Gastrocnemius medialis (tissue), 4 donors: ENCODE measurements at regions not wholly inside any gene's neighbourhood (a gene's known extent, or its start where the extent isn't known, plus 50 kb on each side); places are given as distances from the start of the nearest gene placed in this dataset.

ENCODE experiments used
- ATAC-seq, 2 donors: fragments of 150-250 bp; one replicate each; pipeline ENCODE4 v1.9.1; 2016
- DNase-seq, 2 donors: peaks; one replicate each; pipeline ENCODE4 v3.0.0-alpha.2; 2019
- H3K27ac ChIP-seq, 4 donors: fragments of 200-600 bp; sonication (generic); 1 replicate in 1 of 4; 2 replicates in 3 of 4; pipeline ENCODE4 v1.5.1; 2016 to 2018; ENCODE audit warnings: mild to moderate bottlenecking in 2 of 4, moderate library complexity in 1 of 4
- H3K27me3 ChIP-seq, 3 donors: fragments of 200-600 bp; sonication (generic) in 2 of 3; 1 replicate in 1 of 3; 2 replicates in 2 of 3; pipeline versions ENCODE4 v1.5.1 to v1.6.0; 2016 to 2019; ENCODE audit warnings: mild to moderate bottlenecking in 1 of 3, moderate library complexity in 1 of 3
- H3K36me3 ChIP-seq, 2 donors: fragments of 200-600 bp; sonication (generic) in 1 of 2; one replicate each; pipeline ENCODE4 v1.5.1; 2017 to 2018
- H3K4me1 ChIP-seq, 2 donors: fragments of 200-600 bp; sonication (generic) in 1 of 2; one replicate each; pipeline ENCODE4 v1.5.1; 2016 to 2017; ENCODE audit warnings: mild to moderate bottlenecking in 2 of 2
- H3K4me3 ChIP-seq, 4 donors: fragments of 200-600 bp; sonication (generic) in 3 of 4; 1 replicate in 1 of 4; 2 replicates in 3 of 4; pipeline ENCODE4 v1.5.1; 2016 to 2019; ENCODE audit warnings: mild to moderate bottlenecking in 2 of 4
- H3K9me3 ChIP-seq, 3 donors: fragments of 200-600 bp; sonication (generic) in 2 of 3; 1 replicate in 1 of 3; 2 replicates in 2 of 3; pipeline ENCODE4 v1.5.1; 2016 to 2019
- CTCF ChIP-seq, 5 experiments: fragments of 450-650 bp in 3 of 5; fragments of 200-600 bp in 2 of 5; sonication (generic) in 2 of 5; IDR thresholded peaks in 4 of 5; conservative IDR thresholded peaks in 1 of 5; 1 replicate in 4 of 5; 2 replicates in 1 of 5; pipeline ENCODE4 v1.5.1; 2016 to 2019; ENCODE audit warnings: antibody characterized with exemption in 5 of 5, mild to moderate bottlenecking in 3 of 5, moderate library complexity in 3 of 5
- POLR2A ChIP-seq, 2 donors: fragments of 450-650 bp; IDR thresholded peaks; one replicate each; pipeline ENCODE4 v1.6.1; 2017; ENCODE audit warnings: antibody characterized with exemption in 2 of 2, mild to moderate bottlenecking in 2 of 2, moderate library complexity in 2 of 2
- in situ Hi-C, 4 donors: fragments of 200-750 bp; cut with MboI; loops; one replicate each; pipeline versions ENCODE4 v1.15.0 to v1.8.0; 2017; ENCODE audit warnings: low sequenced_read_pairs in 4 of 4
- intact Hi-C: fragments of 100-400 bp; cut with DNase I; formaldehyde crosslinking; loops from one replicate; pipeline ENCODE4 v1.15.1; 2023; ENCODE audit warnings: low total_unique reads

GRCh38 chr3:182245059-182245458 lies 533.3 kb downstream of the SOX2 start:
- ATAC-seq (no peak), DNase-seq (no peak)
- Histone ChIP-seq H3K4me1 (no peaks in the 10 kb centered on the region), H3K27ac (no peak overlapping the region), H3K27me3 (no peaks in the 10 kb centered on the region), H3K36me3 (no peaks in the 10 kb centered on the region), H3K9me3 (no peaks in the 10 kb centered on the region), H3K4me3 (no peak overlapping the region)
- intact Hi-C loops (no loop called here), in situ Hi-C loops (no loop called here)
- no peak for TF ChIP-seq CTCF (IDR thresholded peaks at IDR 0.05 in 4 of 5, conservative IDR thresholded peaks at IDR 0.05 in 1 of 5)
- no peak for TF ChIP-seq POLR2A (IDR thresholded peaks at IDR 0.05)

- Histone ChIP-seq H3K36me3 (no peaks in the 10 kb centered on the region), H3K4me3 (no peak overlapping the region), H3K9me3 (no peaks in the 10 kb centered on the region), H3K27me3 (no peaks in the 10 kb centered on the region), H3K27ac (no peak overlapping the region), H3K4me1 (no peaks in the 10 kb centered on the region)
- DNase-seq (no peak), ATAC-seq (no peak)
- TF ChIP-seq CTCF (IDR thresholded peaks at IDR 0.05 in 4 of 5, conservative IDR thresholded peaks at IDR 0.05 in 1 of 5) (no peak), POLR2A (IDR thresholded peaks at IDR 0.05) (no peak)
- intact Hi-C loops: no loop called here
- in situ Hi-C loops: no loop called here
Observed at GRCh38 chr3:182246870-182247269, 535.1 kb downstream of the SOX2 start.

GRCh38 chr3:182248349-182248880 lies 536.7 kb downstream of the SOX2 start:
- no peaks in the 10 kb centered on the region for H3K36me3 ChIP-seq
- DNase-seq: no peak
- TF ChIP-seq POLR2A (IDR thresholded peaks at IDR 0.05): no peak
- TF ChIP-seq CTCF (IDR thresholded peaks at IDR 0.05 in 4 of 5, conservative IDR thresholded peaks at IDR 0.05 in 1 of 5): no peak
- H3K4me3 ChIP-seq: no peak overlapping the region
- no peak overlapping the region for H3K27ac ChIP-seq
- intact Hi-C loops (no loop called here), in situ Hi-C loops (no loop called here)
- no peaks in the 10 kb centered on the region for H3K9me3 ChIP-seq
- no peaks in the 10 kb centered on the region for H3K27me3 ChIP-seq
- H3K4me1 ChIP-seq: no peaks in the 10 kb centered on the region
- ATAC-seq: no peak

- TF ChIP-seq POLR2A (IDR thresholded peaks at IDR 0.05): no peak
- H3K27ac ChIP-seq: no peak overlapping the region
- H3K4me3 ChIP-seq: no peak overlapping the region
- ATAC-seq: no peak
- in situ Hi-C loops (loop anchor here in 2 of 4 donors (10.0 to 25.0 kb wide), 2 partner anchors 541 to 548 kb away; partner anchors contain the start of gene SOX2 (in 1 of the 2)), intact Hi-C loops (no loop called here)
- H3K27me3 ChIP-seq: no peaks in the 10 kb centered on the region
- no peak for DNase-seq
- H3K4me1 ChIP-seq: no peaks in the 10 kb centered on the region
- H3K9me3 ChIP-seq: no peaks in the 10 kb centered on the region
- no peaks in the 10 kb centered on the region for H3K36me3 ChIP-seq
Observed at GRCh38 chr3:182252802-182253201, 540.5 kb upstream of the ATP11B start.

GRCh38 chr3:182255158-182255557 lies 538.1 kb upstream of the ATP11B start:
- TF ChIP-seq CTCF (IDR thresholded peaks at IDR 0.05 in 4 of 5, conservative IDR thresholded peaks at IDR 0.05 in 1 of 5): no peak
- no peak for TF ChIP-seq POLR2A (IDR thresholded peaks at IDR 0.05)
- H3K9me3 ChIP-seq: no peaks in the 10 kb centered on the region
- peaks cover 0 to under 1% (median 0%) of the 10 kb centered on the region in 3 donors for H3K27me3 ChIP-seq
- DNase-seq: no peak
- H3K27ac ChIP-seq: no peak overlapping the region
- intact Hi-C loops (no loop called here), in situ Hi-C loops (loop anchor here in 2 of 4 donors (10.0 to 25.0 kb wide), 2 partner anchors 543 to 550 kb away; partner anchors contain the start of gene SOX2 (in 1 of the 2))
- no peaks in the 10 kb centered on the region for H3K4me1 ChIP-seq
- no peak overlapping the region for H3K4me3 ChIP-seq
- ATAC-seq: no peak
- H3K36me3 ChIP-seq: no peaks in the 10 kb centered on the region
